ENCODE measurements at regions not wholly inside any gene's neighbourhood (a gene's known extent, or its start where the extent isn't known, plus 50 kb on each side); places are given as distances from the start of the nearest gene placed in this dataset.

DNA sequence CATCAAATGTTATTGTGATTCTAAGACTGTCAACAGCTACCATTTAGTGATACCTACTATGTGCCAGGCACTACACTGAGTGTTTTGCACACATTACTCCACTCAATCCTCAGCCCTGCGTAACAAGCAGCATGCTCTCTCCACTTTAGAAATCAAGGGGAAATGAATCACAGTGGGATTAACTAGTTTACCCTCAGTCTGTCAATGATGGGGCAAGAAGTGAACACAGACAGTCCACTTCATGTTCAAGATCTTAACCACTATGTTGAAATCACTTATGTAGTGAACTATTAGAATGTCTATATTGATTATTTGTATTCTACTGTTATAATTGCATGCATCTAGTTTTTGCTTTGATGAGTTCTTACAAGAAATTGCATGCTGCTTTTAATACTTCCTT, 165.3 kb downstream of the LTN1 start:
- no peak for DNase-seq

DNA sequence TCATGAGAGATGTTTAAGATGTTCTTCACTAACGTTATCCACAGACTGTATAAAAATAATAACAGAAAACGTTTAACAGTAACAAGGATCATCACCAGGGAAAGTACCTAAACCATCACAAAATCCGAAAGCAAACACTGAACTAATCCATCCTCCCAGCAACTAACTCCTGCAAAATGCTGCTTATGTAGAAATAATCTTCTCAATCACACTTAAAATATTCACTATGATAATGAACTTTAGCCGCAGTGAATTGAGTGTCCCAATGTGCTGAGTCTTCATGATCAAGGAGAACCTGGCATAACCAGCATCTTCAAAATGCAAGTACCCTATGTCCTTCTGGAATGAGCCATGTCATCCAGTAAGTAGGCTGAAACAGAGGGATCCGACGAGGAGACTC, 166.1 kb downstream of the LTN1 start:
- DNase-seq: no peak

DNA sequence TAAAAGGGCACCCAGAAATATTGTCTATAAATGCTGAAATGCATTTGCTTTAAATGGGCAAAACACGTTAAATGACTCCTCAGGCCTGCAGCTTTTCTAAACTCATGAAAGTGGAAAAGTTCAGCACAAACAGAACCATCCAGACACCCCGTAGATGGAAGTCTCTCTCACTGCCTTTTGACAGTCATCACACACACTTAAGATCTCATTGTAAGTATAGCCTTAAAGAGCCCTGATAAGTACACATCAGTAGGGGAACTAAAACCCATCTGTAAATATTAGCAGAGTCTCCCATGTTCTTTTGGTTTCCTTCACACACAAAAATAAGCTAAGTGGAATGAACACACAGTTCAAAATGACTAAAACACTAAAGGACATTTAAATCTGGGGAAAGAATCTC, 166.7 kb downstream of the LTN1 start:
- DNase-seq: no peak

DNA sequence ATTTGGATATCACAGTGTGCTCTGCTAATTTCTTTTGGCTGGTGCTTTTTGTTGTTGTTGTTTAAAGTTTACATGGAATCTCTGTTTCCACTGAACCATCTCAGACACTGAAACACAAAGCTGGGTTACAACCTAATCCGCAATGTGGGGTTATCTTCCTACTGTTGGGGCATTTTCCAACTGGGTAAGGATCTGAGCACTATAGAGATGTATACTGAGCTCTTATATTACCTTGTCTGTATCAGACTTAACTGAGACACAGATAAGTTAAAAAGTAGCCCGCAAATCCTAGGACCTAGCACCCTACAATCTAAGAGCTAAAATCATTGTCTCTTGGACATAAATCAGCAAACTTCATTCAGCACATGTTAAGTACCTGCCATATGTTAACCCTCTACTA, 169.2 kb downstream of the LTN1 start:
- no peak for DNase-seq

DNA sequence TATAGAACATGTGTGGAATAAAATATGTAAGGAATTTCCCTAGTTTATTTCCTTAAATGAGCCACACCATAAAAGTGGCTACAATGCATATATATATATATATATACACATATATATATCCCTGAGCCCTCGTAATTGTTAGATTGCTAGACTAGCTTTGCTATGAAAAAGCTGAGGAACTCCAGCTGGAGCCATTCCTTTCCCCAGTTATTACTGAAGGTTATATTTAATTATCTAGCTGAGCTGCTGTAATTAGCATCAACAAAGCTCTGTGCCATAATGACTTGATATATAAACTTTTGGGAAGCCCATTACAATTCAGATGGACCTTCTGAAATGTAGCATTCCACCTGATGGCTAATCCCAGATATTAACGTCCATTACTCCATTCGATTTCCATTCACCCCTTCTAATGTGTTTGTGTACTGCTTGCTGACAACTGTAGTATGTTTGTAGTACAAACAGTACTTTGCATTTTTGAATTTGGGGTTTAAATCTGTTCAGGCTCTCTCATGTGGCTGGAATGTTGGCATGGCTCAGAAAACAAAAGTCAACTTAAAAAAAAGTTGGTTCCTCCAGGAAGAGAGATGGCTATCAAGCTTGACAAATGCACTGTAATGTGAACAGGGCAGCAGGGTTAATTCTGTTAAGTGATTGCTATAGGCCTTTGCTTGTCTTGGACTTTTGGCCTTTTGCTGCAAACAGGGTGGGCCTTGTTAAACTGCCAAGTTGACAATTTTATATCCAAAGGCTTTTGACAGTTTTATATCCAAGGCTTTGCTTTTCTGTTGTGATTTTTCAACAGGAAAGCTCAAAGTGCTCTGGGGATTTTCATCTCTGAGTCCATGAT, 170.0 kb downstream of the LTN1 start:
- no peak for DNase-seq

DNA sequence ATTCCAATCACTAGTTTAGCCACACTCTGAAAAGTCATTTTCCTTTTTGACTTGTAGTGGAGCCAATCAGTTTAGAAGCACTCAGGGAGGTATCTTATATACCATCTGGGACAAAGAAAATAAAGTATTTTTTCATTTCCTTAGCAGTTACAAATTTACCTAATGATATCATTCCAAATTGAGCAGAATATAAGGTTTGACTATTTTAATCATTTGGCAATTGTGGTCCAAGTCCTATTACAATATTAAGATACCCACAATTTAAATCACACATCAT, 170.6 kb downstream of the LTN1 start:
- DNase-seq: no peak

DNA sequence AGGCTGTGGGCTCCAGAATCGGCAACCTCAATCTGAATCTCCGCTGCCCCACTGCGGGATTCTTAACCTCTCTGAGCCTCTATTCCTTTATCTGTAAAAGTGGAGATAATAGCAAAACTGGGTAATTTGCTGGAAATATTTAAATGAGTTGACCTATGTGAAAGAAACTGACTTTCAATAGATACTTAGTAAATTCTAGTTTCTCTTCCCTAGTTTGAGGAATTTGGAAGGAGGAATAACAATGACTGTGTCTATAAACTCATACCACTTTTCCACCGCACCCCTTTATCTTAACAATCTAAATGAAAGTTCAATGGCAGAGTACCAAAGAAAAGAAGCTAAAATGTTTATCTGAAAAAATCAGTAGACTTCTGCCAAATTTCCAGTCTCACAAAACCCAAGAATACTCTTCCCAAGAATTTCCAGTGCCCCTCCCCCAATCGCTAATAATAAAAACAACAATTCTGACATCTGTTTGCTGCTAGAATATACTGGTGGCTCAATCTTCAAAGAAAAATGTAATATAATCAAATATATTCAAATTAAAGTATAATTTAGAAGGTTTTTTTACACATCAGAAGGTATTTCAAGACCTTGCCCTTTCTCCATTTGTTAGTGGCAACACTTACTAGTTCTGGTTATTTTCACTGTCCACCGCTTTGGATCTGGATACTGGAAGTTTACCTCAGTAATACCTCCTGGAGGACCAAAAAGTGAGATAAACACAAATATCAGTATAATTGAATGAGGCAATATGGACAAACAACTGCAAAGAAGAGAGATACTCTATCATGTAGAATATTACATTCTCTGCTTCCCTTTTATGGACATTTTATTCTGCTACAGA, 171.2 kb downstream of the LTN1 start:
- no peak for DNase-seq

DNA sequence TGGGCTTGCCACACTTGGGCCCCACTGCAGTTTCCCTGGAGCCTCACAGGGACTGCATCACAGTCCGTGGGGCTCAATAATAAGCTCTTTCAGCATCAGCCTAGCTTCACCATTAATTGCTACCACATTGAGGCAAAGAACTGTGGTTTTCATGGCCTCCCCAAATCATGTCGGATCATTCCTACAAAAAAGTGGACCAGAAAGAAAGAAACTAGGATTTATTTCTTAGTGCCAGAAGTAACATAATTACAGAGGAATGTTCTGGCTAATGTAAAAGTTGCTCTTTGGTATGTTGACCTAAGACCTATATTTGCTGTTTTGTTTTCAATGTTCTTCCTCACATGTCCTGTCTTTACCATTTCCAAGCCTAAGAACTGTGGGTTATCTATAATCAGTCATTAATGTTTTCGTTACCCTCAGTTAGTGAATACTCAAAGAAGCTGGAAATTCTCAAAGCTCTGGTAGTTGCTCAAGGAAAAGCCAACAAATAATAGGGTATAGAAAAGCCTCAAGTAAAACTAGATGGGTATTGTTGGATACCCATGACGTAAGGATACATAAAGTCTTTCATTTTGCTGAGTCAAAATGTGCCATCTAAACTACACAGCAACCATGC, 173.9 kb downstream of the LTN1 start:
- no peak for DNase-seq

DNA sequence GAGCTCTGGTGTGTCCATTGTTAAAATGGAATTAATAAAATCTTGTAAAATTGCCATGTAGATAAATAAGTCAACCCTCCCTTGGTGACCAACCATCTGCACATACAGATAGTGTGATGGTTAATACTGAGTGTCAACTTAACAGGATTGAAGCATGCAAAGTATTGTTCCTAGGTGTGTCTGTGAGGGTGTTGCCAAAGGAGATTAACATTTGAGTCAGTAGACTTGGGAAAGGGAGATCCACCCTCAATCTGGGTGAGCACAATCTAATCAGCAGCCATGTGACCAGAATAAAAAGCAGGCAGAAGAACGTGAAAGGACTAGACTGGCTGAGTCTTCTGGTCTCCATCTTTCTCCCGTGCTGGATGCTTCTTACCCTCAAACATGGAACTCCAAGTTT, 174.8 kb downstream of the LTN1 start:
- no peak for DNase-seq

DNA sequence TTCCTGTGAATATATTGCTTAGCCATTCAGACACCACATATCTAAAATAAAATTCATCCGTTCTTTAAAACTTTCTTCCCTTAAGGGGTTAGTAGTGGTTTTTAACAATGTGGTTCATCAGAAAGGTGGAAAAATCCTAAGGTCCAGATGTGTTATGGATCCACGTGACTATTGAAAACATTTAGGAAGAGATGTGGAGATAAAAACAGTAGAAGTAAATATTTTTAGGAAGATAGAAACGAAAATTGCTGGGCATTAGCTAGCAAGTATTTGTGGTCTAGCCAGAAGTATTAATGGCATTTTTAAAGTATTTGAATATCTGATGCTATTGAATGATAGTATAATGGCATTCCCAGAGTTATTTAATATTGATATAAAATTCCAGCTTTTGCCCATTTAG, 180.8 kb downstream of the LTN1 start:
- no peak for DNase-seq

DNA sequence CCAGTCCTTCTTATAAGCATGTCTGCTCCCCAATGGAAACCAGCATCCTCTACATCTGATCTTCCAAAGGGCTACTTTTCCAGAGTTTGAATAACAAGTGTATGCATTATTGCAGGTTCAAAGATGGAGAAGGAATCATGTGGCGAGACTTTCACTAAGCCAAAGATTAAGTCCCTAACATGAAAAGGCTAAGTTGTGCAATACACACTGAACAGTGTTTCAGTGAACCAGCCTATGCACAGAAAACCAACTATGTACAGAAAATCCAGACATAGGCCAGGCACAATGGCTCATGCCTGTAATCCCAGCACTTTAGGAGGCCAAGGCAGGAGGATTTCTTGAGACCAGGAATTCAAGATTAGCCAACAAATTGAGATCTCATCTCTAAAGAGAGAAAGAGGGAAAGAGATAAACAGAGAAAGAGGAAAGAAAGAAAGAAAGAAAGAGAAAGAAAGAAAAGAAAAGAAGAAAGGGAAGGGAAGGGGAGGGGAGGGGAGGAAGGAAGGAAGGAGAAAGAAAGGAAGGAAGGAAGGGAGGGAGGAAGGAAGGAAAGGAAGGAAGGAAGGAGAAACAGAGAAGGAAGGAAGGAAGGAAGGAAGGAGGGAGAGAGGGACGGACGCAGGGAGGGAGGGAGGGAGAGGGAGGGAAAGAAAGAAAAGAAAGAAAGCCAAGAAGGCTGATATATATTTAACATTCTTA, 181.7 kb downstream of the LTN1 start:
- DNase-seq: no peak

DNA sequence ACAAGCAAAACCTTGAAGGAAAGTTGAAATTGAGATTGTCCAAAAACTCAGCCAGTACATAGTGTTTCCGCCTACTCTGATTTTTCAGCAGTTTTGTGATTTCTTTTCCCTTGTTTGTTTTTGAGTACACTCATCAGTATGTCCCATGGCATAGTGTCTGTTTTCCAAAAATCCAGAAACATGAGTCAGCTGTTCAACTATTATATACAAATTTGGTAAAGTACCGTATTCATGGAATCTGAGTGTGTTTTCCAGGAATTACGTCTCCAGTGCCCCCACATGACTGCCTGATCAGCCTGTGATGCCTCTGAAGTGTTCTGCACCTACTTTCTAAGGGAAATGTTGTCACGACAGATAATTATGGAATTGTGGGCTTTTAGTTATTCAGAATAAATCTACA, 186.8 kb downstream of the LTN1 start:
- DNase-seq: no peak

DNA sequence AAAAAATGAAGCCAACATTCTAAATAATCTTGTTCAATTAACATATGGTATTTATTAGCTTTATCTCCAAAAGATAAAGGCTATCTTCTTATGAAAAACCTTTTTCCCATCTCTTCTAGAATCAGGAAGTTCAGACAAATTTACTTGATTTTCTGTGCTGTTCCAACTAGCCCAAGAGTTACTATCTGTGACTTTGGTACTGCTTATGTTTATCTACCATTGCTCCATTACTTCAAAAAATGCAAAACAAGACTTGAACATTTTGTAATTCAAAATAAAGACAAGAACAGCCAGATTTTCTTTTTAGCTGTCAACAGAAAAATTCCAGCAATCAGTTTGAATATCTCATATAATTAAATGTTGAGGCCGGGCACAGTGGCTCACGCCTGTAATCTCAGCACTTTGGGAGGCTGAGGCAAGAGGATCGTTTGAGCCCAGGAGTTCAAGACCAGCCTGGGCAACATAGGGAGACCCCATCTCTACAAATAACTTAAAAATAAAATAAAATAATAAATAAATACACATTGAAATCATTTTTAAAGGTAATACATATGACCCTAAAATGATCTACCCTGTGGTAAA, 188.5 kb downstream of the LTN1 start:
- DNase-seq: no peak

DNA sequence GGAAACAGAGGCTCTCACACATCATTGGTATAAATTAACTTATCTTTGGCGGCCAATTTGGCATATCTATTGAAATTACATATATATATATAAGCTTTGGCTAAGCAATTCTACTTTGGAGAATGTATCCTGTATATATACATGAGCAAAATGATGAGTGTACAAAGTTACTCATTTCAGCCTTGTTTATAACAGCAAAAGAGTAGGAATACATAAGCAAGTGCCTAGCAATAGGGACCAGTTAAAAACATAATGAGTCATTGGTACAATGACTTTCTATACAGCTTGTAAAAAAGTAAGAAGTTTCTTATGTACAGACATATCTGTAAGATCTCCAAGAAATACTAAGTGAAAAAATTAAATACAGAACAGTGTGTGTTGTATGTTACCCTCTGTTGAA, 190.8 kb downstream of the LTN1 start:
- DNase-seq: no peak

DNA sequence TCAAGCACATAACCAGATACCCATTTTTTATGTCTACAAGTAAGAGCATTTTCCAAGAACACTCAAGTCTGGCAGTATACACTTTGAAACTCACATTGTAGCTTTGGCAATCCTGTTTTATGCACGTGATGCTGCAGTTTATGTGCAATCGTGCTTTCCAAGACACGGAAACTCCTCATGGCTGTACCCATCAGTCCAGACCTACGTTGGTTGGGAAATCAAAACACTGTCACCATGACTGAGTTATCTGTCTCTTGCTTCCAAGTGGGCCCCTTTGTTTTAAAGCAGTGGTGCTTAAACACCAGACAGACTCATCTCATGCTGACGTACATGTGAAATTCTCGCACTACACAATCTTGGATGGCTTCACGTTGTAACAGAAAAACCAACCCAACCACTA, 192.8 kb downstream of the LTN1 start:
- DNase-seq: no peak

DNA sequence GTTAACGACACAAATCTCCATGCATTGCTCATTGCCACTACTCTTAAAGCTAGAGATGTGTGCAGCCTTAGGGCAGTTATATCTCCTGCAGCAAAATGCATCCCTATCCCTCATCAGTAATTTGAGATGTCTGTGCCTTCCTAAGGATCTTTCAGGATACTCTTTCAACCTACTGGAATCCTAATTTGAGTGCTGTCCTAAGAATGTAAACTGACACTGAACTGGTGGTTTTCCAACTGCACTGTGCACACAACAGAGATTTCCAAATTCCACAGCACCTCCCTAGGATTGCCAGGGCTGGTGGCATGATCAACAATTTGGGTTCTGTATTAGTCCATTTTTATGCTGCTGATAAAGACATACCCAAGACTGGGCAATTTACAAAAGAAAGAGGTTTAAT, 193.9 kb downstream of the LTN1 start:
- no peak for DNase-seq

DNA sequence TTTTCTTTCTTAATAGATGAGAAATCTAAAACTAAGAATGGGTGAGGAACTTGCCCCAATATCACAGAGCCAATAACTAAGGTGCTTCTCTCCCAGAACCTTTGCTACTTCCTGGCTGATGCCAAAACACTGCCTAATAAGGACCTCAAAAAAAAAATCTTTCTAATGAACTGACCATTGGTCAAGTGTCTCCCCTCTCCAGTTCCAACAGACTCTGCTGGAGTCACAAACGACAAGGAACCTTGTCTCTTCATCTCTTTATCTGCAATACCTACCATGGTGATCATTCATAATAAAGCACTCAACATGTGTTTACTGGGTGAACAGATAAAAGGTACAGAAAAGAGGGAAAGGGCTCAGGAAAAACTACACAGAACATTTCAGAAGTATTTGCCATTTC, 197.4 kb downstream of the LTN1 start:
- no peak for DNase-seq

DNA sequence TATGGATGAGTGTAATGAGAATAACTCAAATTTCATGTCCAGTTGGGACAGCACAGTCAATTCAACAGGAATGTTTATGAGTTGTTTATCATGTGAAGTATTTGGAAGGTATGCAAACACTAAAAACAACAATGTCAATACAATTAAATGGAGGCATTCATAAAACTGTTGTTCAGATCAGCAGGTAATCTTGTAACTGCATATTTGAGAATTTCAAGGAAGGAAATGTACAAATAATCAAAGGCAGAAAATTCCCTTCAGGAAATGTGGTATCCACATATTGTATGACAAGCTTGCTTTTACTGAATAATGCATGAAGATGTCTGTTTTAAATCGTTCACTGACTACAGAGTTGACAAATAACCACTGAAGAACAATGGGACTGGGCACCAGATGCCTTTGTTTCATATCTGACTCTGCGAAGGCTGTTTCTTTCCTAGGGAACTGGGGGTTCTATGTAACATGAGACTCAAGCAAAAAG, 198.3 kb downstream of the LTN1 start:
- no peak for DNase-seq

DNA sequence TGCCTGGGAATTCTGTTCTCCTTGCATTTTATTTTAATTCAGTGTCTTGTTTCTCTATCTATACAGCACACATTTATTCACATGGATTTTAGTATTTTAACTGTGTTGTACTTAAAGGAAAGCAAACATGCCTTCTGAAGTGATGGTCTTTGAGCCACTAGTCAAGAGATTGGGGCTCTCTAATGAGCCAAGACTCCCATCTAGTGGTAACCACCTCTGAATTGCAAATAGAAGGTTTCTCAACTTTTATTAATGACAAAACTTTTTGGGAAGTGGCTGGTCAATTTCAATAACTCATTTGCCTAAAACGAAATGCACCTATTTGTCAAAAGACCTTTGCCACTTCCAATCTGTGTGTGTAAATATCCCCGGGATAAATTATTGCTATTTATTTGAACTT, 199.6 kb downstream of the LTN1 start:
- DNase-seq: no peak

DNA sequence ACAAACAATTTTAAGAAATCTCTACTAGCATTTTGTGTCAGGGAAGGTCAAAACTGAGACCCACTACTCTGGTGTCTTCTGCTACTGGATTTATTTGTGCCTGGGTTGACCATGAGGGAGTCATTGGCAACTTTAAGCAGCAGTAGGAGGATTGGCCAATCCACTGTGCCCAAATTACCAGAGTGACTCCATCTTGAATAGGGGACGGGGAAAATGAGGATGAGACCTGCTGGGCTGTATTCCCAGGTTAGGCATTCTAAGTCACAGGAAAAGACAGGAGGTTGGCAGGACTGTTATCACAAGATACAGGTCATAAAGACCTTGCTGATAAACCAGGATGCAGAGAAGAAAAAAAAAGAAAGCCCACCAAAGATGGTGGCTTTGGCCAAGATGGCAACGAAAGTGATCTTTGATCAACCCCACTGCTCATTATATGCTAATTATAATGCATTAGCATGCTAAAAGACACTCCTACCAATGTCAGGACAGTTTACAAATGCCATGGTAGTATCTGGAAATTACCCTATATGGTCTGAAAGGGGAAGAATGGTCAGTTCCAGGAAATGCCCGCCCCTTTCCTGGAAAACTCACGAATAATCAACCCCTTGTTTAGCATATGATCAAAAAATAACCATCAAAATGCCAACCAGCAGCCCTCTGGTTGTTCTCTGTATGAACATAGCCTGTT, 200.9 kb downstream of the LTN1 start:
- no peak for DNase-seq

DNA sequence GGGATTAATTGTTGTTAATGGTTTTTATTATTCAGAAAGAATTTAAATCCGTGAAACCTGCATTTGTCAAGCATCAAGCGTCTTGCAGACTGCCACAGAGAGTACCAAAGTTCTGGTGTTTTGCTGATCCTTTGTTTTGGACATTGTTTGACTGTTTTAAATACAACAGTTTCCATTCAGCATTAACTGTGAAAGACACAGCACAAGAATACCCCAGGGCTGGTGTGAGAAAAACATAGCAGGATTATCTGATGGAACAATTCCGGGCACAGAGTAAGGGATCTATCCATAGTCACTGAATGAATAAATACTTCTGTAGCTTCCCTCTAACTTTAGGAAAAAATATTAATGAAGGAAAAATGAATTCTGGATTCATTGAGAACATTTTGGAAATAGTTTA, 202.3 kb downstream of the LTN1 start:
- no peak for DNase-seq
